ENCODE measurements at regions not wholly inside any gene's neighbourhood (a gene's known extent, or its start where the extent isn't known, plus 50 kb on each side); places are given as distances from the start of the nearest gene placed in this dataset.
A peak's percentile ranks its signal among the peaks of the same experiment; 100 is the strongest.

DNA sequence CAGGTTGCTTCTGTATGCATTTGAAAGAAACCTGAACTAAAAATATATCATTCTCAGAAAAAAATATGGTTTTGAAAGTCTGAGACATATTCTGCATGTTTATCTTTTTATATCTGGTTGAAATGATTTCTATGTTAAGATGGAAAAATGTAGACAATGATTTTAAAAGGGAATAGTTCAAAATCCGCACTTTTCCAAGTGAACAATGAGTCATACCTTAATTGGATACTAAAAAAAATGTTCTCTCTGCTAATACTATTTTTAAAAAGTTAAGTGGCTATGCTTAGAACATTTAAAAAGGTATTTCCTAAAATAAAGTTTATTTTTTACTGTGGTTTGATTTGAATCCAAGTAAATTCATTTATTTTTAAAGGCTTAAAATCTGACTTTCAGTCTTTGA lies 801.4 kb downstream of the SLITRK6 start:
- DNase-seq (ENCODE audit: low read depth, low spot score): no peak
- TF ChIP-seq FOXP2 (optimal IDR thresholded peaks at IDR 0.05; ENCODE audit: control extremely low read depth, extremely low read length, insufficient read depth) (no peak), POLR2AphosphoS5 (IDR thresholded peaks at IDR 0.05; ENCODE audit: borderline replicate concordance, low read depth, low read length) (no peak), EZH2 (IDR thresholded peaks at IDR 0.05) (no peak)
- no peak overlapping the region for H3K4me3 ChIP-seq

DNA sequence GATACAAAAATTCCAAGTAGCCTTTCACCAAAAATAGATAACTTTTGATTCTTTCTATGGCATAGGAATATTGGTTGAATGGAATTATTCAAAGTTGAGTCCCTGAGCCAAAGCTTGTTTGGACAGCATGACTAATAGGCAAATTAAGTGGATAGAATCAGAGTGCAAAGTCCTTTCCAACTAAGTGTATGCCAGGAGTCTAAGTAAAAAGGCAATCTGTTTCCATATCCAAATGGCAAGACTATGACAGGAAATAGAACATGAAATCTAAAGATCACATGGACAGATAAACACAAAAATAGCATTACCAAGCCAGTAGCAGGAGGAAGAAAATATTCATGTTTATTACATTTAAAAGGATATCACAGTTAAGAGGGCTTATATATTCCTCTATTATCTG lies 804.6 kb downstream of the SLITRK6 start:
- H3K36me3 ChIP-seq (ENCODE audit: insufficient read depth, low read length): no peaks in the 10 kb centered on the region
- TF ChIP-seq POLR2AphosphoS5 (IDR thresholded peaks at IDR 0.05; ENCODE audit: borderline replicate concordance, low read depth, low read length): no peak
- TF ChIP-seq EZH2 (IDR thresholded peaks at IDR 0.05): no peak
- TF ChIP-seq FOXP2 (optimal IDR thresholded peaks at IDR 0.05; ENCODE audit: control extremely low read depth, extremely low read length, insufficient read depth): no peak
- peak overlapping the region; percentile 14; the same call in 1 of the 2 replicates for H3K27ac ChIP-seq
- no peak overlapping the region; the same call in 1 of the 2 replicates for H3K4me3 ChIP-seq
- H3K9ac ChIP-seq (ENCODE audit: insufficient read length): no peak overlapping the region
- H3K9me3 ChIP-seq (ENCODE audit: low read depth, low read length): no peaks in the 10 kb centered on the region
- DNase-seq (ENCODE audit: low read depth, low spot score): peak; percentile 26

More for the DNA sequence above, 801.4 kb downstream of the SLITRK6 start:
- no peak overlapping the region for H3K9ac ChIP-seq (ENCODE audit: insufficient read length)
- H3K36me3 ChIP-seq (ENCODE audit: insufficient read depth, low read length): no peaks in the 10 kb centered on the region
- H3K9me3 ChIP-seq (ENCODE audit: low read depth, low read length): no peaks in the 10 kb centered on the region
- no peak overlapping the region for H3K27ac ChIP-seq

DNA sequence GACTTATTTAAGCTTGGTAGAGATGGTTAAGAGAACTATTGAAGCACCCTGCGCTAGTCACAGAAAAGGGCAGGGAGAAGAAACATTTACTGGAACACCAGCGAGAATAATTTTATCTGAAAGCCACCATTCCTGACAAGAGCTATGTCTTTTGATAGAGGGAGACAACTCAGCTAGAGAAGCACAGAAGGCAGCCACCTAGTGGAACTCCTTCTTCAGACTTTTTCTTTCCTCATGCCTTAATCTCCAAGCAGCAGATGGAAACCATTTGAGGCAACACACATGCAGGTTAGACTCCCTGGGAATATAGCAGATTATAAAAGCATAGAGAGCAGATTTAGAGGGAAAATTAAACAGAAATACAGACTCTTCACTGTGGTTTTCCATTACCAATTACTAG lies 813.4 kb downstream of the SLITRK6 start:
- DNase-seq (ENCODE audit: low read depth, low spot score): no peak

DNA sequence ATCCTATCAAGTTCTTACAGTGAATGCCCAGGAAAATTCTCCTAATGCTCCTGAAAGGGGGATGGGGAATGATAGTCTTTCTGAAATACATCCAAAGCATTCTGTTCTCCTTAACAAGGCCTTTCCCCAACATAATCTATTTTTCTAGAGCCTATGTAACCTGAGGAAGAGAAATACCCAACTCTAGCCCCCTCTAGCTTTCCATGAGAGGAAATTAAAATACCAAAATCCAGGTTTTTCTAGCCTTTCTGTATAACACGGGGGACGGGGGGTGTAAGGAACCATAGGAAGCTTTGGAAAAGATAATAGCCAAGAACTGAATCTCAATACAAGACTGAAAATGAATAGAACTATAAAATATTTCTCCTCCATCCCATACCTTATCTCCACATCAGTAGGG lies 815.9 kb downstream of the SLITRK6 start:
- DNase-seq (ENCODE audit: low read depth, low spot score): no peak
- H3K9me3 ChIP-seq (ENCODE audit: low read depth, low read length): no peaks in the 10 kb centered on the region
- no peak overlapping the region for H3K4me3 ChIP-seq
- H3K27ac ChIP-seq: no peak overlapping the region
- H3K36me3 ChIP-seq (ENCODE audit: insufficient read depth, low read length): no peaks in the 10 kb centered on the region
- TF ChIP-seq FOXP2 (optimal IDR thresholded peaks at IDR 0.05; ENCODE audit: control extremely low read depth, extremely low read length, insufficient read depth): no peak
- no peak for TF ChIP-seq POLR2AphosphoS5 (IDR thresholded peaks at IDR 0.05; ENCODE audit: borderline replicate concordance, low read depth, low read length)
- no peak for TF ChIP-seq EZH2 (IDR thresholded peaks at IDR 0.05)
- no peak overlapping the region for H3K9ac ChIP-seq (ENCODE audit: insufficient read length)

More for the DNA sequence above, 813.4 kb downstream of the SLITRK6 start:
- Histone ChIP-seq H3K9ac (ENCODE audit: insufficient read length) (no peak overlapping the region), H3K27ac (no peak overlapping the region), H3K9me3 (ENCODE audit: low read depth, low read length) (no peaks in the 10 kb centered on the region), H3K4me3 (no peak overlapping the region), H3K36me3 (ENCODE audit: insufficient read depth, low read length) (no peaks in the 10 kb centered on the region)
- TF ChIP-seq POLR2AphosphoS5 (IDR thresholded peaks at IDR 0.05; ENCODE audit: borderline replicate concordance, low read depth, low read length): no peak
- TF ChIP-seq FOXP2 (optimal IDR thresholded peaks at IDR 0.05; ENCODE audit: control extremely low read depth, extremely low read length, insufficient read depth): no peak
- no peak for TF ChIP-seq EZH2 (IDR thresholded peaks at IDR 0.05)

DNA sequence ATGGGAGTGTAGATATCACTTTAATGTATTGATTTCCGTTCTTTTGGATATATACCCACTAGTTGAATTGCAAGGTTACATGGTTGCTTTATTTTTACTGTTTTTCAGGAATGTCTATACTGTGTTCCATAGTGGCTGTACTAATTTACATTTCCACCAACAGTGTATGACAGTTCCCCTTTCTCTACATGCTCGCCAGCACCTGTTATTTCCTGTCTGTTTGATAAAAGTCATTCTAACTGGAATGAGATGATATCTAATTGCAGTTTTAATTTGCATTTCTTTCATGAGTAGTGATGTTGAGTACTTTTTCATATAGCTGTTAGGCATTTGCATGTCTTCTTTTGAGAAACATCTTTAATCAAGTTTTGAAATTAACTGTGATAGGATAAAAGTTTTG lies 818.6 kb downstream of the SLITRK6 start:
- H3K9me3 ChIP-seq (ENCODE audit: low read depth, low read length): no peaks in the 10 kb centered on the region
- no peak overlapping the region for H3K4me3 ChIP-seq
- H3K9ac ChIP-seq (ENCODE audit: insufficient read length): no peak overlapping the region
- no peaks in the 10 kb centered on the region for H3K36me3 ChIP-seq (ENCODE audit: insufficient read depth, low read length)
- H3K27ac ChIP-seq: no peak overlapping the region
- DNase-seq (ENCODE audit: low read depth, low spot score): no peak
- TF ChIP-seq EZH2 (IDR thresholded peaks at IDR 0.05) (no peak), POLR2AphosphoS5 (IDR thresholded peaks at IDR 0.05; ENCODE audit: borderline replicate concordance, low read depth, low read length) (no peak), FOXP2 (optimal IDR thresholded peaks at IDR 0.05; ENCODE audit: control extremely low read depth, extremely low read length, insufficient read depth) (no peak)

DNA sequence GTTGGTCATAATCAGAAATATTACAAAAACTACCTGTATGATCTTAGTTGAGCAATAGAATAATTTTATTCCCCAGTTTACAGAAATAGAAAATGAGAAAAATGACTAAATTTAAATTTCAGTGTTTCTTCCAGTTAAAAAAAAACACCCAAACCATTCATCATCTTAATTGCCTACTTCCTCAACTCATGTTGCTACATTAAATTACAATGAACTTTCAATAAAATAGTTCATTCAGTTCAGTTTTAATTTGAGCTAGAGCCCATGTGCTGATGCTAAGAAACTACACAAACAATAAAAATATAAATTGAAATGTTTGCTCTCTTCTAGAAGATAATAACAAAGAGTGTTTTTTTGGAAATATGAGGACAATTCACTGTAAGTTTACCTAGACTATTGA lies 820.4 kb downstream of the SLITRK6 start:
- H3K9me3 ChIP-seq (ENCODE audit: low read depth, low read length): no peaks in the 10 kb centered on the region
- no peaks in the 10 kb centered on the region for H3K36me3 ChIP-seq (ENCODE audit: insufficient read depth, low read length)
- TF ChIP-seq EZH2 (IDR thresholded peaks at IDR 0.05) (no peak), FOXP2 (optimal IDR thresholded peaks at IDR 0.05; ENCODE audit: control extremely low read depth, extremely low read length, insufficient read depth) (no peak), POLR2AphosphoS5 (IDR thresholded peaks at IDR 0.05; ENCODE audit: borderline replicate concordance, low read depth, low read length) (no peak)
- no peak overlapping the region for H3K4me3 ChIP-seq
- no peak for DNase-seq (ENCODE audit: low read depth, low spot score)
- no peak overlapping the region for H3K9ac ChIP-seq (ENCODE audit: insufficient read length)
- H3K27ac ChIP-seq: no peak overlapping the region

DNA sequence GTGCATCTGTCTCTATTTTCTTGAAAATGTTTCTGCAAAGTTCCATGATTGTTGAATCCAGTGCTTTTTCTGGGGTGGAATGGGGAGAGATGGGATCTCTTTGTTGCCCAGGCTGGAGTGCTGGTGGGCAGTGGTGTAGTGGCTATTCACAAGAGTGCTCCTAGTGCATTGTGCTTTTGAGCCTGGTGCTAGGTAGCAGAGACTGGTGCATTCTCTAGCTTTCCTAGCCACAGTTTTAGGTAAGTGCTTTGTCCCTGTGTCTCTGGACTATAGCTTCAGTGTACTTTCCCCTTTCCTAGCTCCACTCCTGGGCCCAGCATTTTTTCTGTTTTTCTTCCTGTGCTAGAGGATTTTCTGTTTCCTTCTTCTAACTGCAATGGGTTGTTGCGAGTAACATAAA lies 825.6 kb downstream of the SLITRK6 start:
- H3K9ac ChIP-seq (ENCODE audit: insufficient read length): no peak overlapping the region
- no peak overlapping the region for H3K27ac ChIP-seq
- DNase-seq (ENCODE audit: low read depth, low spot score): no peak
- H3K9me3 ChIP-seq (ENCODE audit: low read depth, low read length): peaks cover 6% of the 10 kb centered on the region; the same call in 1 of the 2 replicates
- TF ChIP-seq FOXP2 (optimal IDR thresholded peaks at IDR 0.05; ENCODE audit: control extremely low read depth, extremely low read length, insufficient read depth) (no peak), POLR2AphosphoS5 (IDR thresholded peaks at IDR 0.05; ENCODE audit: borderline replicate concordance, low read depth, low read length) (no peak), EZH2 (IDR thresholded peaks at IDR 0.05) (no peak)
- no peaks in the 10 kb centered on the region for H3K36me3 ChIP-seq (ENCODE audit: insufficient read depth, low read length)
- no peak overlapping the region for H3K4me3 ChIP-seq

DNA sequence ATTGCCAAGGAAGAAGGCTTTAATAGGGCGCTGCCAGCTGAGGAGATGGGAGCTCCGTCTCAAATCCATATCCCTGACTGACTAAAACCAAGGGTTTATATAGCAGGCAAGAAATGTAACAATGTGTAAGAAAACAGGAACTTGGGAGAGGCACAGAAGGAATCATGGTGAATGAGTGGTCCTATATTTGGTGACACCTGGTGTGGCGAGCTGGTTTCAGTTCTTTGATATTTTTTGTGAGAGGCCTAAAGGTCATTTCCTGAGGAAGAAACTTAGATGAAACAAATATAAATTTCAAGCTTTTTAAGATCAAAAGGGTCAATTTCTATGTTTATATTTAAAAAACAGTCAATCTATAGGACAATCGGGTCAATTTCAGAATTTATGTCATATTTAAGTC lies 826.3 kb downstream of the SLITRK6 start:
- H3K9me3 ChIP-seq (ENCODE audit: low read depth, low read length): peaks cover 6% of the 10 kb centered on the region; the same call in 1 of the 2 replicates
- no peak for TF ChIP-seq POLR2AphosphoS5 (IDR thresholded peaks at IDR 0.05; ENCODE audit: borderline replicate concordance, low read depth, low read length)
- no peak for TF ChIP-seq EZH2 (IDR thresholded peaks at IDR 0.05)
- TF ChIP-seq FOXP2 (optimal IDR thresholded peaks at IDR 0.05; ENCODE audit: control extremely low read depth, extremely low read length, insufficient read depth): no peak
- no peak overlapping the region for H3K27ac ChIP-seq
- DNase-seq (ENCODE audit: low read depth, low spot score): no peak
- no peaks in the 10 kb centered on the region for H3K36me3 ChIP-seq (ENCODE audit: insufficient read depth, low read length)
- no peak overlapping the region for H3K4me3 ChIP-seq
- H3K9ac ChIP-seq (ENCODE audit: insufficient read length): no peak overlapping the region

DNA sequence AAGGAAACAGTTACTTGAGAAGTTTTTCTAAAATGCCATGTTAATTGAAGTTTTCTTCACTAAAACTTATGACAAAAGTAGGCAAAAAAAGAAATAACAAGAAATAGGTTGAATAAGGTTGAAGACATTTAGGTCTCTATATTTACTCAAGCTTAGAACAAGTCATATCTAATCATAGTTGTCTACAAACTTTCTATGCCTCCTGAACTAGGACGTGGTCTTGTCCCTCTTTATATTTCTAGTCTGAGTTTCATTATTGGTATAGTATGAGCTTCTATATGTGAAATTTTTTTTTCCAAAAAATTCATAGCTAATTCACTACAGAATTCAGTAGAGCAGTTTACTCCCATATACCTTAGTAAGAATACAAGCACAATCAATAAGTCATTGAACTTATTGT lies 836.4 kb downstream of the SLITRK6 start:
- no peak overlapping the region for H3K4me3 ChIP-seq
- H3K27ac ChIP-seq: no peak overlapping the region
- no peak for TF ChIP-seq FOXP2 (optimal IDR thresholded peaks at IDR 0.05; ENCODE audit: control extremely low read depth, extremely low read length, insufficient read depth)
- no peak for TF ChIP-seq EZH2 (IDR thresholded peaks at IDR 0.05)
- no peak for TF ChIP-seq POLR2AphosphoS5 (IDR thresholded peaks at IDR 0.05; ENCODE audit: borderline replicate concordance, low read depth, low read length)

More for the DNA sequence above, 836.4 kb downstream of the SLITRK6 start:
- Histone ChIP-seq H3K9ac (ENCODE audit: insufficient read length) (no peak overlapping the region), H3K9me3 (ENCODE audit: low read depth, low read length) (no peaks in the 10 kb centered on the region), H3K36me3 (ENCODE audit: insufficient read depth, low read length) (no peaks in the 10 kb centered on the region)
- no peak for DNase-seq (ENCODE audit: low read depth, low spot score)
